ACC112 (cell line): ENCODE measurements at regions not wholly inside any gene's neighbourhood (a gene's known extent, or its start where the extent isn't known, plus 50 kb on each side); places are given as distances from the start of the nearest gene placed in this dataset.

Experiments
- H2AFZ ChIP-seq: fragments of 200-600 bp; sonication (generic); one replicate; pipeline ENCODE4 v1.6.0; 2017; ENCODE audit warnings: antibody characterized with exemption, low read length; ENCODE audit not compliant: unreplicated experiment
- H3K27ac ChIP-seq: fragments of 200-600 bp; sonication (generic); 2 replicates; pipeline ENCODE4 v1.5.1; 2014; ENCODE audit warnings: low read depth, mild to moderate bottlenecking, antibody characterized with exemption, low read length, moderate library complexity
- H3K27me3 ChIP-seq: fragments of 200-600 bp; sonication (generic); 2 replicates; pipeline ENCODE4 v1.6.1; 2014; ENCODE audit warnings: mild to moderate bottlenecking, antibody characterized with exemption, low read length, moderate library complexity, mixed read lengths; ENCODE audit not compliant: insufficient read depth
- H3K36me3 ChIP-seq: fragments of 200-600 bp; sonication (generic); 2 replicates; pipeline ENCODE4 v1.6.1; 2016; ENCODE audit warnings: mild to moderate bottlenecking, antibody characterized with exemption, low read length, moderate library complexity, mixed read lengths; ENCODE audit not compliant: insufficient read depth
- H3K4me1 ChIP-seq: fragments of 200-600 bp; sonication (generic); one replicate; pipeline ENCODE4 v1.6.1; 2016; ENCODE audit warnings: low read length, mixed read lengths; ENCODE audit not compliant: insufficient read depth, unreplicated experiment, control insufficient read depth
- H3K4me3 ChIP-seq: fragments of 200-600 bp; sonication (generic); 2 replicates; pipeline ENCODE4 v1.5.1; 2014; ENCODE audit warnings: mild to moderate bottlenecking, low read depth, low read length
- H3K79me2 ChIP-seq: fragments of 200-600 bp; sonication (generic); one replicate; pipeline ENCODE4 v1.6.0; 2016; ENCODE audit warnings: low read length; ENCODE audit not compliant: control insufficient read depth, unreplicated experiment, insufficient read depth

DNA sequence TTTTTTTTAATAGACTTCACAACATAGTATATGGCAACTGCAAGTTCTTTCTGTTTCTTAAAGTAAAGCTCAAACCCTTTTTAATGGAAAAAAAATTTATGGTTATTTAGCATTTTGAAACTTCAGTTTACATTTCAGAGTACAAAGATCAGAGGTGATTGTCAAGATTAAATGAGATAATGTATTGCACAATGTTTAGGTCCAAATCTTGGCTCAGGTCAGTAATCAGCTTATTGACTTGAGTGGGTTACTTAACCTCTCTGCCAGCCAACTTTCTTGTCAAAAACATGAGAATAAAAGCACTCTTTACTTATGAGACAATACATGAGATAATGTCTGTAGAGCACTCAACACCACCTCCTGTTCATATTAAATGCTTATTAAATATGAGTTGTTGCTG is 345.1 kb upstream of the PTPRD start:
- H3K36me3 ChIP-seq: no peaks in the 10 kb centered on the region
- no peak overlapping the region for H3K4me3 ChIP-seq
- no peaks in the 10 kb centered on the region for H3K27me3 ChIP-seq
- no peak overlapping the region for H2AFZ ChIP-seq
- no peak overlapping the region for H3K27ac ChIP-seq
- H3K4me1 ChIP-seq: no peaks in the 10 kb centered on the region
- no peaks in the 10 kb centered on the region for H3K79me2 ChIP-seq

DNA sequence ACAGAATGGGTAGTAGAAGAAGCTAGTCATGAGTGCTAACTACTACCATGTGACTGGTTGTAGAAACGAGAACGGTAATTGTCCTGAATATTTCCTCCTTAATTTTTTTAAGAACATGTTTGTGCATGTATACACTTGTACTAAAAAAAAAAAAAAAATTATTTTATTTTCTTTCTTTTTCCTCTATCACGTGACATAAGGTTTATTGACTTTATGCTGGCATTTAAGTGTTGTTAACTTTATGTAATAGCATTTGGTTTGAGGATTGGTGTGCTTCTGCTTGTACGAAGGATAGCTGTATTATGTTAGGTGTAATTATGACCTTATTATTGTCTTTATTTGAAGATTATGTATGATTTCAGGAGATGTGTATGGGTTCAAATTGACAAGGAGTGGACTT is 349.1 kb upstream of the PTPRD start:
- H3K27me3 ChIP-seq: no peaks in the 10 kb centered on the region
- no peaks in the 10 kb centered on the region for H3K79me2 ChIP-seq
- H3K4me3 ChIP-seq: no peak overlapping the region
- no peaks in the 10 kb centered on the region for H3K36me3 ChIP-seq
- no peak overlapping the region for H3K27ac ChIP-seq
- H2AFZ ChIP-seq: no peak overlapping the region
- no peaks in the 10 kb centered on the region for H3K4me1 ChIP-seq

DNA sequence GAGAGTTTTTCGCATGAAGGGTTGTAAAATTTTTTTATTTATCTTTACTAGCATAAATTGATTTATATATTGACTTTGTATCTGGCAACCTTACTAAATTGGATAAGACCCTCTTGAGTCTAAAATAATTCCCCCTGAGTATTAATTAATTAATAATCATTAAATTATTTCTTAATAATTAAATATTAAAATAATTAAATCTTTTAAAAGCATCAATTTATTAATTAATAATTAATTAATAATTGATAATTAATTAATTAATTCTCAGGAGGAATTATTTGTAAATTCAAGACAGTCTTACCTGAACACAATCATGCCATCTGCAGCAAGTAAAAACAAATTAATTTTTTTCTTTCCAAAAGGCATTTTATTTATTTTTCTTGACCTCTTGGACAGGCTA is 370.4 kb upstream of the PTPRD start:
- Histone ChIP-seq H3K27me3 (no peaks in the 10 kb centered on the region), H3K79me2 (no peaks in the 10 kb centered on the region), H3K27ac (no peak overlapping the region), H3K36me3 (no peaks in the 10 kb centered on the region), H3K4me3 (no peak overlapping the region), H2AFZ (no peak overlapping the region), H3K4me1 (no peaks in the 10 kb centered on the region)

DNA sequence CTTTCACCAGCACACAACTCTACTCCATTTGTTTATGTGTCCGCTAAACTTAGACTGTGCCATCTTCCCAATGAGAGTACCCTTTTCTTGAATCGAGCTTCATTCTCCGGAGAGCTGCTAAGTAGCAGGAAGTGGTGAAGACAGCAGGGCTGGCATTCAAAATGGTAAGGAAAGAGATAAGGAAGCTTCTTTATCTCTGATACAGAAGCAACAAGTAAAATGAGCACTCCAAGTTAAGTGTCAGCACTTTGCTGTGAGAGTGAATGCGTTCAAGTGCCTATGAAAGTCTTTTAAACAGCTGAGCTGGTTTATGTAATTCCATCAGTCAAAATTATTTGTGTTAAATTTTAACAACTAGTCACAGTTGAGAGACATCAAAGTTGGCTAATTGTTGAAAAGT is 386.8 kb upstream of the PTPRD start:
- Histone ChIP-seq H3K27me3 (no peaks in the 10 kb centered on the region), H3K27ac (no peak overlapping the region), H3K4me1 (no peaks in the 10 kb centered on the region), H3K79me2 (no peaks in the 10 kb centered on the region), H3K36me3 (no peaks in the 10 kb centered on the region), H3K4me3 (no peak overlapping the region), H2AFZ (no peak overlapping the region)

DNA sequence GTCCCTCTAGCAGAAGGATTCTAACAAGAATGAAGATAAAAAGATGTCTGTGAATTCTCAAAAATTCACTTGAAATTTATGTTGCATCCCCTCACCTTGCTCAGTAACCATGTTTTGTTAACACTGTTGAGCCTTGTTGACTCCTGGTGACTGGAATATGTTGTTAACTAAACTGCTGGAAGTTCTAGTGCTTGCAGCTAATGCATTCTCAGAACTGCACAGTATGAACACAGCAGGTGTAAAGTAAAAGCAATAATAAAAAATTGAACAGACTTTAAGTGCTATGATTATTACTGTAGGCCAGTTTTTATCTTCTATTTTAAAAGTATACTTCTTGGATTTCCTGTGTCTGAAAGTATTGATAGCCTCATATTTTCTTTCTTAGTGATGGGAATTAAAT is 388.7 kb upstream of the PTPRD start:
- no peaks in the 10 kb centered on the region for H3K36me3 ChIP-seq
- no peaks in the 10 kb centered on the region for H3K79me2 ChIP-seq
- H2AFZ ChIP-seq: no peak overlapping the region
- no peak overlapping the region for H3K4me3 ChIP-seq
- H3K27me3 ChIP-seq: no peaks in the 10 kb centered on the region
- H3K27ac ChIP-seq: no peak overlapping the region
- H3K4me1 ChIP-seq: no peaks in the 10 kb centered on the region

- Histone ChIP-seq H3K27me3 (no peaks in the 10 kb centered on the region), H3K79me2 (no peaks in the 10 kb centered on the region), H3K4me3 (no peak overlapping the region), H3K27ac (no peak overlapping the region), H3K4me1 (no peaks in the 10 kb centered on the region), H2AFZ (no peak overlapping the region), H3K36me3 (no peaks in the 10 kb centered on the region)
Observed at GRCh38 chr9:11002705-11003104, 389.9 kb upstream of the PTPRD start.

- no peak overlapping the region for H3K27ac ChIP-seq
- no peaks in the 10 kb centered on the region for H3K36me3 ChIP-seq
- H2AFZ ChIP-seq: no peak overlapping the region
- no peaks in the 10 kb centered on the region for H3K27me3 ChIP-seq
- no peaks in the 10 kb centered on the region for H3K79me2 ChIP-seq
- H3K4me1 ChIP-seq: no peaks in the 10 kb centered on the region
- H3K4me3 ChIP-seq: no peak overlapping the region
Observed at GRCh38 chr9:11003836-11004235, 391.0 kb upstream of the PTPRD start.

DNA sequence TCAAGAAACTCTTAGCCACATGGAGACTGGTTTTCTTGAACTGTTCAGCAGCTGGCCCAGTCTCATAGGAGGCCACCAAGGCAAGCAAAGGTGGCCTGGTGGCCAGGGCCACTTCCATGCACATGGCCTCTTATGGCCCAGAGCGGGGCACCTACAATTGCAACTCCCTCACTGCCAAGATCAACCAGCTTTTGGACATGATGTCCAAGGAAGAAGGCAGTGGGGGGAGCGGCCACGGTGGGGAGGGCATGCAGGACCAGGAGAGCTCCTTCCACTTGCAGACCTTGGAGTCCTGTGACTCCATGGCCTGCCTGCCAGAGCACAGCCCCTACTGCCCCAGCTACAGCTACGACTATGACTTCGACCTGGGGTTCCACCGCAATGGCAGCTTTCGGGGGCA is 398.9 kb upstream of the PTPRD start:
- Histone ChIP-seq H3K27ac (no peak overlapping the region), H3K4me1 (no peaks in the 10 kb centered on the region), H2AFZ (no peak overlapping the region), H3K79me2 (no peaks in the 10 kb centered on the region), H3K4me3 (no peak overlapping the region), H3K27me3 (no peaks in the 10 kb centered on the region), H3K36me3 (no peaks in the 10 kb centered on the region)

- H3K79me2 ChIP-seq: no peaks in the 10 kb centered on the region
- no peaks in the 10 kb centered on the region for H3K36me3 ChIP-seq
- H3K27me3 ChIP-seq: no peaks in the 10 kb centered on the region
- no peak overlapping the region for H3K27ac ChIP-seq
- no peak overlapping the region for H3K4me3 ChIP-seq
- no peak overlapping the region for H2AFZ ChIP-seq
- H3K4me1 ChIP-seq: no peaks in the 10 kb centered on the region
Observed at GRCh38 chr9:11016081-11016480, 403.3 kb upstream of the PTPRD start.

- Histone ChIP-seq H3K27ac (no peak overlapping the region), H3K4me1 (no peaks in the 10 kb centered on the region), H3K27me3 (no peaks in the 10 kb centered on the region), H3K4me3 (no peak overlapping the region), H2AFZ (no peak overlapping the region), H3K79me2 (no peaks in the 10 kb centered on the region), H3K36me3 (no peaks in the 10 kb centered on the region)
Observed at GRCh38 chr9:11023201-11023600, 410.4 kb upstream of the PTPRD start.

- no peak overlapping the region for H3K4me3 ChIP-seq
- no peaks in the 10 kb centered on the region for H3K79me2 ChIP-seq
- H3K4me1 ChIP-seq: no peaks in the 10 kb centered on the region
- no peak overlapping the region for H3K27ac ChIP-seq
- H3K27me3 ChIP-seq: no peaks in the 10 kb centered on the region
- no peak overlapping the region for H2AFZ ChIP-seq
- H3K36me3 ChIP-seq: no peaks in the 10 kb centered on the region
Observed at GRCh38 chr9:11025775-11026174, 413.0 kb upstream of the PTPRD start.

DNA sequence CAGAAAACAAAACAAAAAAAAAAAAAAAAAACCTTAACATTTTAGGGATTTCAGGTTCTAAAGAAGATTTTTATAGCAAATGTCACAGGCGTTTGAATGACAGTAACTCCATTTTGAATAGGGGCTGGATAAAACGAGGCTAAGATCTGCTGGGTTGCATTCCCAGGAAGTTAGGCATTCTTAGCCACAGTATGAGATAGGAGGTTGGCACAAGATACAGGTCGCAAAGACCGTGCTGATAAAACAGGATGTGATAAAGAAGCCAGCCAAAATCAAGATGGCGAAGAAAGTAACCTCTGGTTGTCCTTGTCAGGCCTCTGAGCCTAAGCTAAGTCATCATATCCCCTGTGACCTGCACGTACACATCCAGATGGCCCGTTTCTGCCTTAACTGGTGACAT is 425.6 kb upstream of the PTPRD start:
- H3K36me3 ChIP-seq: no peaks in the 10 kb centered on the region
- no peaks in the 10 kb centered on the region for H3K4me1 ChIP-seq
- no peak overlapping the region for H3K27ac ChIP-seq
- no peak overlapping the region for H2AFZ ChIP-seq
- H3K27me3 ChIP-seq: no peaks in the 10 kb centered on the region
- H3K79me2 ChIP-seq: no peaks in the 10 kb centered on the region
- H3K4me3 ChIP-seq: no peak overlapping the region
